WERI-Rb-1 (cell line): ENCODE measurements at regions not wholly inside any gene's neighbourhood (a gene's known extent, or its start where the extent isn't known, plus 50 kb on each side); places are given as distances from the start of the nearest gene placed in this dataset.

Experiments
- DNase-seq: peaks from one replicate; pipeline ENCODE4 v3.0.0-alpha.2; 2020
- H3K27ac ChIP-seq: fragments of 250-450 bp; sonication (Bioruptor Pico); 2 replicates; pipeline ENCODE4 v1.5.1; 2020; ENCODE audit warnings: mild to moderate bottlenecking, moderate library complexity
- H3K27me3 ChIP-seq: fragments of 250-450 bp; sonication (Bioruptor Pico); 2 replicates; pipeline ENCODE4 v1.5.1; 2021; ENCODE audit warnings: mild to moderate bottlenecking, low read depth, moderate library complexity; ENCODE audit not compliant: insufficient read depth, severe bottlenecking
- H3K36me3 ChIP-seq: fragments of 250-450 bp; sonication (Bioruptor Pico); 2 replicates; pipeline ENCODE4 v1.5.1; 2020; ENCODE audit warnings: mild to moderate bottlenecking, moderate library complexity
- H3K4me3 ChIP-seq: 2 replicates; pipeline ENCODE4 v1.5.1; 2011; ENCODE audit warnings: low read depth, mild to moderate bottlenecking, control low read depth, low read length
- H3K9me3 ChIP-seq: fragments of 250-450 bp; sonication (Bioruptor Pico); 2 replicates; pipeline ENCODE4 v1.5.1; 2021; ENCODE audit warnings: mild to moderate bottlenecking, moderate library complexity; ENCODE audit not compliant: severe bottlenecking
- TF ChIP-seq, protein P1 (sequence below): IDR thresholded peaks from 2 replicates; pipeline ENCODE4 v1.5.1; 2011; ENCODE audit warnings: low read depth, mild to moderate bottlenecking, control low read depth, inconsistent platforms, low read length

DNA sequence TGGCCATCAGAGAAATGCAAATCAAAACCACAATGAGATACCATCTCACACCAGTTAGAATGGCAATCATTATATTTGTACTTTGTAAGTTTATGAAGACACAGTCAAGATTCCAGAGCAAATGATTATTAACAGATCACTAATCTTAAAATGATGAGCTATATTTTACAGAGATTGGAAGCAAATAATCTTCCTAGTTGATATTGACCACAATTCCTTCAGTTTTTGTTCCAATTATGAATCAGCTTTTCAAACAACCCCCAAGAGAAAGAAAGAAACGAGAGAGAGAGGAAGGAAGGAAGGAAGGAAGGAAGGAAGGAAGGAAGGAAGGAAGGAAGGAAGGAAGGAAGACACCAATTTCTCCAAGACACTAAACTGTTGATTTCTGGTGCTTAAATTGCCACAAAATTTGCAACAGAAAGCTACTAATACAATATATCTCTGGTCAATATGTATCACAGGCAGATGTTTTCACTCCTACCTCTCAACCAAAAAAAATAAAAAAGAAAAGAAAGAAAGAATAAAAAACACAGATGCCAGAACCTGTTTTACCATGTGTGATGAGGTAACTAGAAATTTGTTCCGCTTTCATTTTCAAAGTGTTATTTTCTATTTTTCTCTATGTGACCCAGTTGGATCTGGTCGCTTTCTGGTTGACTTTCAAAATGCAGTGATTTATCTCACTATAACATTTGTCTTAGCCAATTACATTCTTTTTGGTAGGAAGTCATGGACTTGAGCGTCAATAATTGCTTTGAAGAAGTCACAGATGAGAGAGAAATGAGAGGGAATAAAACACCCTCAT lies 1609.6 kb downstream of the SI start:
- Histone ChIP-seq H3K4me3 (no peak overlapping the region), H3K27me3 (no peaks in the 10 kb centered on the region), H3K27ac (no peak overlapping the region), H3K36me3 (no peaks in the 10 kb centered on the region), H3K9me3 (no peaks in the 10 kb centered on the region)
- DNase-seq, result no peak
- TF ChIP-seq, protein P1, sequence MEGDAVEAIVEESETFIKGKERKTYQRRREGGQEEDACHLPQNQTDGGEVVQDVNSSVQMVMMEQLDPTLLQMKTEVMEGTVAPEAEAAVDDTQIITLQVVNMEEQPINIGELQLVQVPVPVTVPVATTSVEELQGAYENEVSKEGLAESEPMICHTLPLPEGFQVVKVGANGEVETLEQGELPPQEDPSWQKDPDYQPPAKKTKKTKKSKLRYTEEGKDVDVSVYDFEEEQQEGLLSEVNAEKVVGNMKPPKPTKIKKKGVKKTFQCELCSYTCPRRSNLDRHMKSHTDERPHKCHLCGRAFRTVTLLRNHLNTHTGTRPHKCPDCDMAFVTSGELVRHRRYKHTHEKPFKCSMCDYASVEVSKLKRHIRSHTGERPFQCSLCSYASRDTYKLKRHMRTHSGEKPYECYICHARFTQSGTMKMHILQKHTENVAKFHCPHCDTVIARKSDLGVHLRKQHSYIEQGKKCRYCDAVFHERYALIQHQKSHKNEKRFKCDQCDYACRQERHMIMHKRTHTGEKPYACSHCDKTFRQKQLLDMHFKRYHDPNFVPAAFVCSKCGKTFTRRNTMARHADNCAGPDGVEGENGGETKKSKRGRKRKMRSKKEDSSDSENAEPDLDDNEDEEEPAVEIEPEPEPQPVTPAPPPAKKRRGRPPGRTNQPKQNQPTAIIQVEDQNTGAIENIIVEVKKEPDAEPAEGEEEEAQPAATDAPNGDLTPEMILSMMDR, result no peak

DNA sequence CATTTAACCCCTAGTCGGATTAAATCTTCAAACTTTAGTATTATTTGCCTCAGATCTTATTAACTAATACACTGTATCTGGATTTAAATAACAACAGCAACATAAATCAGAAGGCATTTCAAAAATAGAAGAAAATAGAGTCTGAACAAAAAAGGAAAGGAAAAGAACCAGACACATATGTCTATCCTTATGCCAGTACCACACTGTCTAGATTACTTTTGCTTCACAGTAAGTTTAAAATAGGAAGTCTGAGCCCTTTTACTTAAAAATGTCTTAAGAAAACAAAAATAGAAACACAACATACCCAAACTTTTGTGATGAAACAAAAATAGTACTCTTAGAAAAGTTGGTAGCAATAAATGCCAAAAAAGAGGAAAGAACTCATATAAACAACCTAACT lies 1615.8 kb downstream of the SI start:
- no peaks in the 10 kb centered on the region for H3K27me3 ChIP-seq
- H3K4me3 ChIP-seq, result no peak overlapping the region
- no peaks in the 10 kb centered on the region for H3K36me3 ChIP-seq
- H3K27ac ChIP-seq, result no peak overlapping the region
- no peaks in the 10 kb centered on the region for H3K9me3 ChIP-seq
- no peak for DNase-seq
- TF ChIP-seq, protein P1, result no peak

DNA sequence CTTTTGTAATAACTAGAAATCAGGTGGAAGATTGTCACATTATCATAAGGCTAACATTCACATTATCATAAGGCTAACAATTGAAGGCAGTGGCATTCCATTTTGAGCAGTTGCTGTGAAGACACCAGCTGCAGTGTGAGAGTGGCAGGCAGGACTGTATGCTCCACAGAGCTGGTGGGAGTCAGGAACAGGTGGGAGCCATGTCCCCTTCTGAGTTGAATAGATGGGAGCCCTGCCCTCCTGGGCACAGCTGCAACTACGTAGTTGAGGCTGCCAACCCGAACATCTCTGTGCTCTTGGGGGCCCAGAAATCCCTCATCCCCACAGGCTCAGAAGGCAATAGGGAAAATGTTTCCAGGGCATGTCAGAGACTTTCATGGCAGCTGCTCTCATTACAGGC lies 1627.6 kb downstream of the SI start:
- Histone ChIP-seq H3K9me3 (no peaks in the 10 kb centered on the region), H3K36me3 (no peaks in the 10 kb centered on the region), H3K27me3 (no peaks in the 10 kb centered on the region), H3K4me3 (no peak overlapping the region), H3K27ac (no peak overlapping the region)
- TF ChIP-seq, protein P1, result no peak
- DNase-seq, result no peak

DNA sequence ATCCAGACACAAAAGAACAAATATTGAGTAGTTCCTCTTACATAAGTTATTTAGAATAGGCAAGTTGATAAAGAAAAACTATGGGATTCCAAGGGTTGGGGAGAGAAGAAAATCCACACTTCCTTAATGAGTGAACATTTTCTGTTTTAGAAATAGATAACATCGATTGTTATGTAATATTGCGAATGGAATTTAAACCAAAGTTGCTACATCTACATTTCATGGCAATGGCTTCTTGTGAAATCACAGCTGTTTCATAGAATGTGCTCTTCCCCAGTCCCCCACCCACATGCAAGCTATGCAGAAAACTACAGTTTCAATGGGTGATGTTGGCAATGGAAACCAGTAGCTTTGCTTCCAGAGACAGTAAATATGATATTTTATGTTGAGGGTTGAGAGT lies 1639.5 kb downstream of the SI start:
- Histone ChIP-seq H3K36me3 (no peaks in the 10 kb centered on the region), H3K4me3 (no peak overlapping the region), H3K27ac (no peak overlapping the region), H3K9me3 (no peaks in the 10 kb centered on the region), H3K27me3 (no peaks in the 10 kb centered on the region)
- TF ChIP-seq, protein P1, result no peak
- DNase-seq, result no peak

DNA sequence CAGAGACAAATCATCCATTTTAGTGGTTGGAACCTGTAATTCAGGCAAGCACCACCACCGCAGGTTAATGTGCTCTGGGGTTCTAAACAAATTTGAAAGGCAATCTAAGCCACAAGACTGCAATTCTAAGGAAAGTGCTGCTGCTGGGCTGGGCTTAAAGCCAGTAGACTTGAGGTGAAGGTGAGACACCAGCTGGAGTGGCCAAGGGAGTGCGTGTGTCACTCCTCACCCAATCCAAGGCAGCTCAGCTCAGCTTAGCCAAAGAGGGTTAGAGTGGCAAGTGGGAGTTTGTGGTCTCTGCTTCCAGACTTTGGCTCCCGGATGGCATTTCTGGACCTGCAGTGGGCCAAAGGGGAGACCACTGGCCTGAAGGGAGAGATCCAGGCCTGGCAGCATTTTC lies 1655.6 kb downstream of the SI start:
- H3K9me3 ChIP-seq, result no peaks in the 10 kb centered on the region
- H3K27ac ChIP-seq, result no peak overlapping the region
- no peak overlapping the region for H3K4me3 ChIP-seq
- TF ChIP-seq, protein P1, result no peak
- no peaks in the 10 kb centered on the region for H3K27me3 ChIP-seq
- H3K36me3 ChIP-seq, result no peaks in the 10 kb centered on the region
- DNase-seq, result peak; percentile 9
